Right hindlimb (tissue), 1 donor: ENCODE measurements at regions not wholly inside any gene's neighbourhood (a gene's known extent, or its start where the extent isn't known, plus 50 kb on each side); places are given as distances from the start of the nearest gene placed in this dataset.

Source experiments
- DNase-seq: peaks from one replicate; pipeline ENCODE4 v3.0.0-alpha.2; 2018

- DNase-seq: no peak
Observed at GRCh38 chr4:151960449-151961230, 199.8 kb upstream of the GATB start.

GRCh38 chr4:151957153-151957552 is 196.3 kb upstream of the GATB start:
- peak; percentile 17 for DNase-seq

- DNase-seq: no peak
Observed at GRCh38 chr4:151955721-151956380, 195.0 kb upstream of the GATB start.

GRCh38 chr4:151953795-151954372 is 193.1 kb upstream of the GATB start:
- DNase-seq: no peak

- DNase-seq: no peak
Observed at GRCh38 chr4:151953312-151953711, 192.5 kb upstream of the GATB start.

GRCh38 chr4:151952711-151953254 is 192.0 kb upstream of the GATB start:
- DNase-seq: no peak

GRCh38 chr4:151952137-151952536 is 191.3 kb upstream of the GATB start:
- DNase-seq: no peak

- DNase-seq: no peak
Observed at GRCh38 chr4:151951671-151952050, 190.9 kb upstream of the GATB start.

GRCh38 chr4:151950993-151951670 is 190.3 kb upstream of the GATB start:
- no peak for DNase-seq

- DNase-seq: no peak
Observed at GRCh38 chr4:151948351-151949016, 187.7 kb upstream of the GATB start.

- no peak for DNase-seq
Observed at GRCh38 chr4:151946718-151947117, 185.9 kb upstream of the GATB start.

- no peak for DNase-seq
Observed at GRCh38 chr4:151942971-151943370, 182.2 kb upstream of the GATB start.

- no peak for DNase-seq
Observed at GRCh38 chr4:151940926-151941617, 180.3 kb upstream of the GATB start.

GRCh38 chr4:151940291-151940690 is 179.5 kb upstream of the GATB start:
- DNase-seq: no peak

GRCh38 chr4:151939670-151940069 is 178.9 kb upstream of the GATB start:
- DNase-seq: no peak

GRCh38 chr4:151935411-151935810 is 174.6 kb upstream of the GATB start:
- no peak for DNase-seq

GRCh38 chr4:151934766-151935165 is 174.0 kb upstream of the GATB start:
- DNase-seq: no peak

GRCh38 chr4:151933122-151933827 is 172.5 kb upstream of the GATB start:
- no peak for DNase-seq

- DNase-seq: no peak
Observed at GRCh38 chr4:151931563-151931962, 170.8 kb upstream of the GATB start.

- no peak for DNase-seq
Observed at GRCh38 chr4:151930372-151930771, 169.6 kb upstream of the GATB start.

- DNase-seq: no peak
Observed at GRCh38 chr4:151928112-151928511, 167.3 kb upstream of the GATB start.
